HUDEP-2 (cell line): ENCODE measurements at regions not wholly inside any gene's neighbourhood (a gene's known extent, or its start where the extent isn't known, plus 50 kb on each side); places are given as distances from the start of the nearest gene placed in this dataset.

Source experiments
- DNase-seq, 76 experiments: peaks; one replicate each; lab custom pipeline; 2025; ENCODE audit not compliant: unreplicated experiment in 76 of 76; lab: John Stamatoyannopoulos, UW

GRCh38 chr2:16852651-16853050 lies 187.0 kb upstream of the CYRIA start:
- no peak for DNase-seq

- no peak for DNase-seq
These were observed 185.5 kb upstream of the CYRIA start for GRCh38 chr2:16851126-16851525.

GRCh38 chr2:16840496-16841172 lies 175.0 kb upstream of the CYRIA start:
- no peak for DNase-seq

- DNase-seq = no peak
These were observed 167.3 kb upstream of the CYRIA start for GRCh38 chr2:16832910-16833309.

GRCh38 chr2:16828828-16829160 lies 163.2 kb upstream of the CYRIA start:
- no peak for DNase-seq

- no peak for DNase-seq
These were observed 162.6 kb upstream of the CYRIA start for GRCh38 chr2:16828044-16828827.

GRCh38 chr2:16824472-16824871 lies 158.8 kb upstream of the CYRIA start:
- DNase-seq = no peak

- DNase-seq = no peak
These were observed 156.1 kb upstream of the CYRIA start for GRCh38 chr2:16821692-16822091.

- no peak for DNase-seq
These were observed 152.5 kb upstream of the CYRIA start for GRCh38 chr2:16818203-16818556.

GRCh38 chr2:16817305-16818202 lies 151.9 kb upstream of the CYRIA start:
- no peak for DNase-seq

- no peak for DNase-seq
These were observed 150.9 kb upstream of the CYRIA start for GRCh38 chr2:16816522-16816921.

GRCh38 chr2:16816016-16816415 lies 150.4 kb upstream of the CYRIA start:
- DNase-seq = no peak

GRCh38 chr2:16813593-16813992 lies 148.0 kb upstream of the CYRIA start:
- no peak for DNase-seq

GRCh38 chr2:16798472-16798871 lies 132.8 kb upstream of the CYRIA start:
- DNase-seq = no peak

GRCh38 chr2:16791496-16791895 lies 125.9 kb upstream of the CYRIA start:
- no peak for DNase-seq

GRCh38 chr2:16785149-16785548 lies 119.5 kb upstream of the CYRIA start:
- DNase-seq = no peak

GRCh38 chr2:16784652-16785051 lies 119.0 kb upstream of the CYRIA start:
- DNase-seq = no peak

GRCh38 chr2:16777123-16777870 lies 111.7 kb upstream of the CYRIA start:
- no peak for DNase-seq

- no peak for DNase-seq
These were observed 110.2 kb upstream of the CYRIA start for GRCh38 chr2:16775899-16776231.

- DNase-seq = no peak
These were observed 109.6 kb upstream of the CYRIA start for GRCh38 chr2:16774980-16775898.
